ENCODE measurements at regions not wholly inside any gene's neighbourhood (a gene's known extent, or its start where the extent isn't known, plus 50 kb on each side); places are given as distances from the start of the nearest gene placed in this dataset.

- no peak for TF ChIP-seq POLR2A (IDR thresholded peaks at IDR 0.05)
- no peak for TF ChIP-seq CTCF (IDR thresholded peaks at IDR 0.05)
These were observed 581.6 kb downstream of the GALC start for GRCh38 chr14:87411370-87411769.

All from esophagus squamous epithelium (tissue), 4 donors.